ENCODE measurements at regions not wholly inside any gene's neighbourhood (a gene's known extent, or its start where the extent isn't known, plus 50 kb on each side); places are given as distances from the start of the nearest gene placed in this dataset.
A peak's percentile ranks its signal among the peaks of the same experiment; 100 is the strongest.

DNA sequence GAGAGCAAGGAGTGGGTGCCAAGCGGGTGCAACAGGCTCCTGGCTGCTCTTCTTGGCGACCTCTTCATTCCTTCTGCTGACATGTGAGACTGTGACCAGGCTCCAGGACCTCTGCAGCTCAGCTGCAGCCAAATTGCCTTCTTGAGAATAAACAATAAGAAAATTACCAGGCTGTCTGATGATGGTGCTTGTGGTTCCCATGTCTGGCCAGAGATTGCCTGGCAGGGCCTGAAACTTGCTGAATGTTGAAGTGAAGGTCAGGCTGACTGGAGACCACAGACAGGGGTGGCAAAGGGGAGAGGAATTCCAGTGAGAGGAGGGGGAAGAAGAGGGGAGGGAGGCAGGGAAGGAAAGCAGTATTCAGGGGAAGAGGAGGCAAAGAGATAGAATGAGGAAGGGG is 497.4 kb upstream of the PODXL start:
- Mint-ChIP-seq H3K9me3 (peaks cover 16% of the 10 kb centered on the region), H3K4me3 (no peak overlapping the region), H3K36me3 (no peaks in the 10 kb centered on the region), H3K27me3 (ENCODE audit: insufficient read depth, low read depth) (peaks cover 2% of the 10 kb centered on the region), H3K27ac (no peak overlapping the region), H3K4me1 (peaks cover 12% of the 10 kb centered on the region)
- Histone ChIP-seq H3K9ac (no peak overlapping the region), H3K9me3 (ENCODE audit: low read depth) (no peaks in the 10 kb centered on the region), H3K79me2 (ENCODE audit: low read depth) (no peaks in the 10 kb centered on the region), H3K4me3 (no peak overlapping the region), H3K4me2 (no peak overlapping the region), H3K4me1 (no peaks in the 10 kb centered on the region), H3F3A (ENCODE audit: low read depth) (peaks cover 5% of the 10 kb centered on the region), H3K27me3 (no peaks in the 10 kb centered on the region), H2AFZ (replicated peaks) (no peak overlapping the region), H3K27ac (no peak overlapping the region), H4K20me1 (ENCODE audit: low read depth) (no peaks in the 10 kb centered on the region), H3K36me3 (no peaks in the 10 kb centered on the region)
- DNase-seq (ENCODE audit: low spot score), result no peak
- no peak for TF ChIP-seq EZH2phosphoT487 (IDR thresholded peaks at IDR 0.05)
- TF ChIP-seq EZH2 (IDR thresholded peaks at IDR 0.05), result no peak
- TF ChIP-seq, protein P1, sequence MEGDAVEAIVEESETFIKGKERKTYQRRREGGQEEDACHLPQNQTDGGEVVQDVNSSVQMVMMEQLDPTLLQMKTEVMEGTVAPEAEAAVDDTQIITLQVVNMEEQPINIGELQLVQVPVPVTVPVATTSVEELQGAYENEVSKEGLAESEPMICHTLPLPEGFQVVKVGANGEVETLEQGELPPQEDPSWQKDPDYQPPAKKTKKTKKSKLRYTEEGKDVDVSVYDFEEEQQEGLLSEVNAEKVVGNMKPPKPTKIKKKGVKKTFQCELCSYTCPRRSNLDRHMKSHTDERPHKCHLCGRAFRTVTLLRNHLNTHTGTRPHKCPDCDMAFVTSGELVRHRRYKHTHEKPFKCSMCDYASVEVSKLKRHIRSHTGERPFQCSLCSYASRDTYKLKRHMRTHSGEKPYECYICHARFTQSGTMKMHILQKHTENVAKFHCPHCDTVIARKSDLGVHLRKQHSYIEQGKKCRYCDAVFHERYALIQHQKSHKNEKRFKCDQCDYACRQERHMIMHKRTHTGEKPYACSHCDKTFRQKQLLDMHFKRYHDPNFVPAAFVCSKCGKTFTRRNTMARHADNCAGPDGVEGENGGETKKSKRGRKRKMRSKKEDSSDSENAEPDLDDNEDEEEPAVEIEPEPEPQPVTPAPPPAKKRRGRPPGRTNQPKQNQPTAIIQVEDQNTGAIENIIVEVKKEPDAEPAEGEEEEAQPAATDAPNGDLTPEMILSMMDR (IDR thresholded peaks at IDR 0.05), result no peak

- Histone ChIP-seq H3F3A (ENCODE audit: low read depth) (peaks cover 5% of the 10 kb centered on the region), H3K9ac (no peak overlapping the region), H3K4me3 (no peak overlapping the region), H3K79me2 (ENCODE audit: low read depth) (no peaks in the 10 kb centered on the region), H3K9me3 (ENCODE audit: low read depth) (no peaks in the 10 kb centered on the region), H3K36me3 (no peaks in the 10 kb centered on the region), H3K27ac (no peak overlapping the region), H2AFZ (replicated peaks) (no peak overlapping the region), H3K4me1 (no peaks in the 10 kb centered on the region), H3K27me3 (no peaks in the 10 kb centered on the region), H4K20me1 (ENCODE audit: low read depth) (no peaks in the 10 kb centered on the region), H3K4me2 (no peak overlapping the region)
- Mint-ChIP-seq H3K4me1 (peaks cover 12% of the 10 kb centered on the region), H3K36me3 (no peaks in the 10 kb centered on the region), H3K27me3 (ENCODE audit: insufficient read depth, low read depth) (no peaks in the 10 kb centered on the region), H3K4me3 (no peak overlapping the region), H3K9me3 (peaks cover 10% of the 10 kb centered on the region), H3K27ac (no peak overlapping the region)
- TF ChIP-seq EZH2phosphoT487 (IDR thresholded peaks at IDR 0.05) (no peak), EZH2 (IDR thresholded peaks at IDR 0.05) (no peak)
- TF ChIP-seq, protein P1 (IDR thresholded peaks at IDR 0.05), result no peak
- DNase-seq (ENCODE audit: low spot score), result no peak
Observed at GRCh38 chr7:132051311-132051710, 494.9 kb upstream of the PODXL start.

DNA sequence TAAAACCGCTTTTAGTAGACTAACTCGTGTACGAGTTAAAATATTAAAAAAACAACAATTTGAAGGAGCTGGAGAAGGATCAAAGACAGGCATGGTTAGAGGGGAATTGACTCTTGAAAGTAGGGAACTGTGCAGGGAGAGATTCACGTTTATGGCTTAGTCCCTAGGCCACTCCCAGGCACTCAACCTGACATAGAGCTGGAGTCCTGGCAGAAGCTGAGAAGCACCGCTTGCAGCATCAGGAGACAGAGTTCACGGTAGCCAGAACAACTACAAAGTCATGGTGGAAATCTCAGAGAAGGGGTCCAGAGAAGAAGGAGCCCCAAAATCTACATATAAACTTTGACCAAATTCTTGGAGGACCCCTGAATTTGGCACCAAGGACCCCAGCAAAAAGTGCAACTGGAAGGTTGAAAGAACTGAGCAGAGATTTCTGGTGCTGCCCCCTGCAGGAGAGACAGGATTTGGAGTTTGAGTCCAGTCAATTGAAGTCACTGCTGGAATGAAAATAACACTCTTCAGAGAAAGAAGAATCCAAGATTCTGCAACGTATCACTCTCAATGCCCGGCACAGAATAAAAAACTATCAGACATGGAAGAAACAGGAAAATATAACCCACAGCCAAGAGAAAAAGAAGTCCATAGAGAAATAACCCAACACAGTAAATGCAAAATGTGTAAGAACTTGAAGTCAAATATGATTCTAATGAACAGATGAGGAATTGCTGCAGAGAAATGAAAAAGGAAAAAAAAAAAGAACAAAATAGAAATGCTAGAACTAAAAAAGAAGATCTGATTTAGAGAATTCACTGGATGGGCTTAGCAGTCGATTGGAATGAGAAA is 493.3 kb upstream of the PODXL start:
- H3K27me3 ChIP-seq, result no peaks in the 10 kb centered on the region
- no peak overlapping the region for H3K4me3 Mint-ChIP-seq
- peaks cover 10% of the 10 kb centered on the region for H3K9me3 Mint-ChIP-seq
- H3K4me2 ChIP-seq, result no peak overlapping the region
- no peak overlapping the region for H3K27ac ChIP-seq
- H3K27me3 Mint-ChIP-seq (ENCODE audit: insufficient read depth, low read depth), result peaks cover 4% of the 10 kb centered on the region
- DNase-seq (ENCODE audit: low spot score), result peak; percentile 69
- no peak overlapping the region for H3K4me3 ChIP-seq
- H4K20me1 ChIP-seq (ENCODE audit: low read depth), result no peaks in the 10 kb centered on the region
- H3K36me3 Mint-ChIP-seq, result no peaks in the 10 kb centered on the region
- H3K9ac ChIP-seq, result no peak overlapping the region
- peaks cover 12% of the 10 kb centered on the region for H3K4me1 Mint-ChIP-seq
- no peak overlapping the region for H3K27ac Mint-ChIP-seq
- no peaks in the 10 kb centered on the region for H3K4me1 ChIP-seq
- H3K9me3 ChIP-seq (ENCODE audit: low read depth), result no peaks in the 10 kb centered on the region
- no peaks in the 10 kb centered on the region for H3K79me2 ChIP-seq (ENCODE audit: low read depth)
- H2AFZ ChIP-seq (replicated peaks), result peak overlapping the region; percentile 23
- no peaks in the 10 kb centered on the region for H3K36me3 ChIP-seq
- TF ChIP-seq EZH2phosphoT487 (IDR thresholded peaks at IDR 0.05), result no peak
- TF ChIP-seq, protein P1 (IDR thresholded peaks at IDR 0.05), result peak; percentile 84
- peaks cover 5% of the 10 kb centered on the region for H3F3A ChIP-seq (ENCODE audit: low read depth)
